SK-N-SH treated with all-trans-retinoic acid at 6 μM for 48 hours (cell line): ENCODE measurements at regions not wholly inside any gene's neighbourhood (a gene's known extent, or its start where the extent isn't known, plus 50 kb on each side); places are given as distances from the start of the nearest gene placed in this dataset.

Experiments
- ARNTL ChIP-seq: fragments of 450-650 bp; formaldehyde crosslinking; IDR thresholded peaks from 2 replicates; pipeline ENCODE4 v1.5.0; 2020; ENCODE audit warnings: low read depth, mild to moderate bottlenecking, moderate library complexity, borderline replicate concordance
- OSR1 ChIP-seq: fragments of 250-450 bp; sonication (Bioruptor Pico); IDR thresholded peaks from 2 replicates; pipeline ENCODE4 v1.8.0; 2022; ENCODE audit warnings: moderate library complexity, mild to moderate bottlenecking, inconsistent platforms
- RARB ChIP-seq: fragments of 250-450 bp; sonication (Bioruptor Pico); IDR thresholded peaks from 2 replicates; pipeline ENCODE4 v1.8.0; 2021; ENCODE audit warnings: mild to moderate bottlenecking, moderate library complexity
- TCF4 ChIP-seq: fragments of 250-450 bp; sonication (Bioruptor Pico); IDR thresholded peaks from 2 replicates; pipeline ENCODE4 v1.8.0; 2021; ENCODE audit warnings: mild to moderate bottlenecking, moderate library complexity, borderline replicate concordance
- ZC3H10 ChIP-seq: fragments of 250-450 bp; sonication (Bioruptor Pico); IDR thresholded peaks from 2 replicates; pipeline ENCODE4 v1.5.1; 2021; ENCODE audit warnings: mild to moderate bottlenecking, moderate library complexity
- ZFP3 ChIP-seq: fragments of 250-450 bp; sonication (Bioruptor Pico); IDR thresholded peaks from 2 replicates; pipeline ENCODE4 v1.5.0; 2020; ENCODE audit warnings: mild to moderate bottlenecking, moderate library complexity
- ZFP30 ChIP-seq: fragments of 450-650 bp; formaldehyde crosslinking; IDR thresholded peaks from 2 replicates; pipeline ENCODE4 v1.5.0; 2022; ENCODE audit warnings: mild to moderate bottlenecking, moderate library complexity
- ZNF70 ChIP-seq: fragments of 450-650 bp; formaldehyde crosslinking; IDR thresholded peaks from 2 replicates; pipeline ENCODE4 v1.5.0; 2020; ENCODE audit warnings: mild to moderate bottlenecking, moderate library complexity
- TF ChIP-seq, protein P1 (sequence below): fragments of 250-450 bp; sonication (Bioruptor Pico); IDR thresholded peaks from 2 replicates; pipeline ENCODE4 v1.5.0; 2020; ENCODE audit warnings: mild to moderate bottlenecking, moderate library complexity
- TF ChIP-seq, protein P2 (sequence below): fragments of 250-450 bp; sonication (Bioruptor Pico); IDR thresholded peaks from 2 replicates; pipeline ENCODE4 v1.8.0; 2020; ENCODE audit warnings: mild to moderate bottlenecking, moderate library complexity, borderline replicate concordance
- TF ChIP-seq, protein P3 (sequence below): fragments of 250-450 bp; sonication (Bioruptor Pico); IDR thresholded peaks from 2 replicates; pipeline ENCODE4 v1.5.1; 2020; ENCODE audit warnings: low read depth, mild to moderate bottlenecking, moderate library complexity

DNA sequence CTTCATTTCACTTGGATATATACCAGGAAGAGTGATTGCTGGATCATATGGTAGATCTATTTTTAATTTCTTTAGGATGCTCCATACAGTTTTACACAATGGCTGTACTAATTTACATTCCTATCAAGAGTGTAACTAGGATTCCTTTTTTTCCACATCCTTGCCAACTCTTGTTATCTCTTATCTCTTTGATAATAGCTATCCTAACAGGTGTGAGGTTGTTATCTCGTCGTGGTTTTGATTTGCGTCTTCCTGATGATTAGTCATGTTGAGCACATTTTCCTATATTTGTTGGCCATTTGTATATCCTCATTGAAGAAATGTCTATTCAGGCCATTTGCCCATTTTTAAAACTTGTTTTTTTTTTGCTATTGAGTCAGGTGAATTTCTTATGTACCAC is 552.4 kb downstream of the RFPL4B start:
- no peak for TF ChIP-seq TCF4 (CRISPR knock-in tag)
- TF ChIP-seq OSR1 (CRISPR knock-in tag), result no peak
- TF ChIP-seq ZFP3 (CRISPR knock-in tag), result no peak
- TF ChIP-seq ZC3H10 (CRISPR knock-in tag), result no peak
- TF ChIP-seq, protein P1, sequence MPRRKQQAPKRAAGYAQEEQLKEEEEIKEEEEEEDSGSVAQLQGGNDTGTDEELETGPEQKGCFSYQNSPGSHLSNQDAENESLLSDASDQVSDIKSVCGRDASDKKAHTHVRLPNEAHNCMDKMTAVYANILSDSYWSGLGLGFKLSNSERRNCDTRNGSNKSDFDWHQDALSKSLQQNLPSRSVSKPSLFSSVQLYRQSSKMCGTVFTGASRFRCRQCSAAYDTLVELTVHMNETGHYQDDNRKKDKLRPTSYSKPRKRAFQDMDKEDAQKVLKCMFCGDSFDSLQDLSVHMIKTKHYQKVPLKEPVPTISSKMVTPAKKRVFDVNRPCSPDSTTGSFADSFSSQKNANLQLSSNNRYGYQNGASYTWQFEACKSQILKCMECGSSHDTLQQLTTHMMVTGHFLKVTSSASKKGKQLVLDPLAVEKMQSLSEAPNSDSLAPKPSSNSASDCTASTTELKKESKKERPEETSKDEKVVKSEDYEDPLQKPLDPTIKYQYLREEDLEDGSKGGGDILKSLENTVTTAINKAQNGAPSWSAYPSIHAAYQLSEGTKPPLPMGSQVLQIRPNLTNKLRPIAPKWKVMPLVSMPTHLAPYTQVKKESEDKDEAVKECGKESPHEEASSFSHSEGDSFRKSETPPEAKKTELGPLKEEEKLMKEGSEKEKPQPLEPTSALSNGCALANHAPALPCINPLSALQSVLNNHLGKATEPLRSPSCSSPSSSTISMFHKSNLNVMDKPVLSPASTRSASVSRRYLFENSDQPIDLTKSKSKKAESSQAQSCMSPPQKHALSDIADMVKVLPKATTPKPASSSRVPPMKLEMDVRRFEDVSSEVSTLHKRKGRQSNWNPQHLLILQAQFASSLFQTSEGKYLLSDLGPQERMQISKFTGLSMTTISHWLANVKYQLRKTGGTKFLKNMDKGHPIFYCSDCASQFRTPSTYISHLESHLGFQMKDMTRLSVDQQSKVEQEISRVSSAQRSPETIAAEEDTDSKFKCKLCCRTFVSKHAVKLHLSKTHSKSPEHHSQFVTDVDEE (CRISPR knock-in tag), result no peak
- TF ChIP-seq ZNF70, result no peak
- TF ChIP-seq, protein P2, sequence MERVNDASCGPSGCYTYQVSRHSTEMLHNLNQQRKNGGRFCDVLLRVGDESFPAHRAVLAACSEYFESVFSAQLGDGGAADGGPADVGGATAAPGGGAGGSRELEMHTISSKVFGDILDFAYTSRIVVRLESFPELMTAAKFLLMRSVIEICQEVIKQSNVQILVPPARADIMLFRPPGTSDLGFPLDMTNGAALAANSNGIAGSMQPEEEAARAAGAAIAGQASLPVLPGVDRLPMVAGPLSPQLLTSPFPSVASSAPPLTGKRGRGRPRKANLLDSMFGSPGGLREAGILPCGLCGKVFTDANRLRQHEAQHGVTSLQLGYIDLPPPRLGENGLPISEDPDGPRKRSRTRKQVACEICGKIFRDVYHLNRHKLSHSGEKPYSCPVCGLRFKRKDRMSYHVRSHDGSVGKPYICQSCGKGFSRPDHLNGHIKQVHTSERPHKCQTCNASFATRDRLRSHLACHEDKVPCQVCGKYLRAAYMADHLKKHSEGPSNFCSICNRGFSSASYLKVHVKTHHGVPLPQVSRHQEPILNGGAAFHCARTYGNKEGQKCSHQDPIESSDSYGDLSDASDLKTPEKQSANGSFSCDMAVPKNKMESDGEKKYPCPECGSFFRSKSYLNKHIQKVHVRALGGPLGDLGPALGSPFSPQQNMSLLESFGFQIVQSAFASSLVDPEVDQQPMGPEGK (CRISPR knock-in tag), result no peak
- no peak for TF ChIP-seq RARB (CRISPR knock-in tag)
- TF ChIP-seq, protein P3, sequence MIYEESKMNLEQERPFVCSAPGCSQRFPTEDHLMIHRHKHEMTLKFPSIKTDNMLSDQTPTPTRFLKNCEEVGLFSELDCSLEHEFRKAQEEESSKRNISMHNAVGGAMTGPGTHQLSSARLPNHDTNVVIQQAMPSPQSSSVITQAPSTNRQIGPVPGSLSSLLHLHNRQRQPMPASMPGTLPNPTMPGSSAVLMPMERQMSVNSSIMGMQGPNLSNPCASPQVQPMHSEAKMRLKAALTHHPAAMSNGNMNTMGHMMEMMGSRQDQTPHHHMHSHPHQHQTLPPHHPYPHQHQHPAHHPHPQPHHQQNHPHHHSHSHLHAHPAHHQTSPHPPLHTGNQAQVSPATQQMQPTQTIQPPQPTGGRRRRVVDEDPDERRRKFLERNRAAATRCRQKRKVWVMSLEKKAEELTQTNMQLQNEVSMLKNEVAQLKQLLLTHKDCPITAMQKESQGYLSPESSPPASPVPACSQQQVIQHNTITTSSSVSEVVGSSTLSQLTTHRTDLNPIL (CRISPR knock-in tag), result no peak
- no peak for TF ChIP-seq ARNTL
- TF ChIP-seq ZFP30 (CRISPR knock-in tag), result no peak
